Hepatocyte (in vitro differentiated cells): ENCODE measurements at regions not wholly inside any gene's neighbourhood (a gene's known extent, or its start where the extent isn't known, plus 50 kb on each side); places are given as distances from the start of the nearest gene placed in this dataset.

Experiments
- CTCF ChIP-seq: fragments of 200-600 bp; sonication (generic); IDR thresholded peaks from 2 replicates; pipeline ENCODE4 v1.5.1; 2016; ENCODE audit warnings: antibody characterized with exemption, mild to moderate bottlenecking; ENCODE audit not compliant: poor library complexity
- EZH2phosphoT487 ChIP-seq: fragments of 200-600 bp; sonication (generic); IDR thresholded peaks from one replicate; pipeline ENCODE4 v1.6.1; 2018; ENCODE audit warnings: antibody characterized with exemption, mild to moderate bottlenecking, low read depth, moderate library complexity; ENCODE audit not compliant: unreplicated experiment, severe bottlenecking

- no peak for TF ChIP-seq CTCF
- TF ChIP-seq EZH2phosphoT487, result no peak
Measured at GRCh38 chr4:170476351-170476750, 386.6 kb upstream of the AADAT start.
